K562 (cell line): ENCODE measurements at regions not wholly inside any gene's neighbourhood (a gene's known extent, or its start where the extent isn't known, plus 50 kb on each side); places are given as distances from the start of the nearest gene placed in this dataset.
A peak's percentile ranks its signal among the peaks of the same experiment; 100 is the strongest.

Experiments used
- ARHGAP35 ChIP-seq: fragments of 450-650 bp; IDR thresholded peaks from 2 replicates; pipeline ENCODE4 v1.6.1; 2018; ENCODE audit not compliant: partially characterized antibody
- CEBPB ChIP-seq: fragments of 450-650 bp; IDR thresholded peaks from 2 replicates; pipeline ENCODE4 v1.6.1; 2016; ENCODE audit warnings: missing genetic modification characterization, missing compliant biosample characterization
- CEBPG ChIP-seq, 3 experiments: fragments of 200-800 bp in 1 of 3; sonication (Bioruptor generic) in 1 of 3; sonication (generic) in 1 of 3; formaldehyde crosslinking in 1 of 3; IDR thresholded peaks in 2 of 3; conservative IDR thresholded peaks in 1 of 3; 2 replicates each; pipeline versions ENCODE4 v1.6.1 to v1.8.0; 2016 to 2022; ENCODE audit warnings: missing compliant biosample characterization in 2 of 3, missing genetic modification characterization in 2 of 3, mild to moderate bottlenecking in 1 of 3, missing genetic modification reagents in 1 of 3
- ESRRA ChIP-seq: fragments of 450-650 bp; IDR thresholded peaks from 2 replicates; pipeline ENCODE4 v1.6.1; 2014; ENCODE audit warnings: low read depth, mild to moderate bottlenecking, moderate library complexity, borderline replicate concordance
- ETV6 ChIP-seq, 3 experiments: fragments of 150-350 bp in 1 of 3; sonication (generic) in 1 of 3; formaldehyde crosslinking in 1 of 3; IDR thresholded peaks; 2 replicates each; pipeline versions ENCODE4 v1.6.1 to v1.8.0; 2014 to 2022; ENCODE audit warnings: borderline replicate concordance in 2 of 3, low read depth in 2 of 3, antibody characterized with exemption in 1 of 3, low read length in 1 of 3, mild to moderate bottlenecking in 1 of 3, missing genetic modification reagents in 1 of 3
- FOXK2 ChIP-seq, 2 experiments: fragments of 450-650 bp; IDR thresholded peaks in 1 of 2; conservative IDR thresholded peaks in 1 of 2; 2 replicates each; pipeline ENCODE4 v1.6.1; 2016; ENCODE audit warnings: low read depth in 2 of 2, mild to moderate bottlenecking in 1 of 2
- HDGF ChIP-seq: fragments of 450-650 bp; IDR thresholded peaks from 2 replicates; pipeline ENCODE4 v1.6.1; 2016
- MEIS2 ChIP-seq: fragments of 450-650 bp; IDR thresholded peaks from 2 replicates; pipeline ENCODE4 v1.6.1; 2014; ENCODE audit warnings: mild to moderate bottlenecking; ENCODE audit not compliant: partially characterized antibody
- MYC ChIP-seq, 2 experiments: fragments of 250-450 bp in 1 of 2; sonication (Bioruptor Pico) in 1 of 2; IDR thresholded peaks; 2 replicates each; pipeline versions ENCODE4 v1.5.1 to v1.6.1; 2012 to 2021; ENCODE audit warnings: low read depth in 2 of 2, borderline replicate concordance in 1 of 2, improper control_type of control experiment in 1 of 2, low read length in 1 of 2, mild to moderate bottlenecking in 1 of 2, moderate library complexity in 1 of 2
- PCBP2 ChIP-seq: fragments of 200-400 bp; formaldehyde crosslinking; IDR thresholded peaks from 2 replicates; pipeline ENCODE4 v1.6.1; 2018; ENCODE audit warnings: low read length, low read depth, mild to moderate bottlenecking, moderate library complexity; ENCODE audit not compliant: poor library complexity, severe bottlenecking
- POLR2B ChIP-seq: fragments of 450-650 bp; IDR thresholded peaks from 2 replicates; pipeline ENCODE4 v1.6.1; 2018; ENCODE audit warnings: low read depth; ENCODE audit not compliant: partially characterized antibody
- TAF7 ChIP-seq: fragments of 450-650 bp; IDR thresholded peaks from 2 replicates; pipeline ENCODE4 v1.6.1; 2016; ENCODE audit warnings: missing genetic modification characterization, missing compliant biosample characterization
- TF ChIP-seq, protein P1 (sequence below), 2 experiments: fragments of 450-650 bp; conservative IDR thresholded peaks; 2 replicates each; pipeline ENCODE4 v1.6.1; 2017; ENCODE audit warnings: mild to moderate bottlenecking in 2 of 2, moderate library complexity in 2 of 2
- TF ChIP-seq, protein P2 (sequence below): fragments of 450-650 bp; formaldehyde crosslinking; IDR thresholded peaks from 2 replicates; pipeline ENCODE4 v1.4.0; 2022; ENCODE audit warnings: mild to moderate bottlenecking, moderate library complexity
- TF ChIP-seq, protein P3 (sequence below): fragments of 450-650 bp; IDR thresholded peaks from 2 replicates; pipeline ENCODE4 v1.6.1; 2016
- TF ChIP-seq, protein P4 (sequence below): conservative IDR thresholded peaks from 2 replicates; pipeline ENCODE4 v1.6.1; 2011; ENCODE audit warnings: low read depth, mild to moderate bottlenecking, low read length; ENCODE audit not compliant: control insufficient read depth
- TF ChIP-seq, protein P5 (sequence below): sonication (generic); formaldehyde crosslinking; IDR thresholded peaks from 2 replicates; pipeline ENCODE4 v1.9.0; 2022; ENCODE audit warnings: mild to moderate bottlenecking, missing genetic modification reagents
- TF ChIP-seq, protein P6 (sequence below), 2 experiments: fragments of 450-650 bp in 1 of 2; sonication (generic) in 1 of 2; formaldehyde crosslinking in 1 of 2; IDR thresholded peaks in 1 of 2; conservative IDR thresholded peaks in 1 of 2; 2 replicates each; pipeline versions ENCODE4 v1.6.1 to v1.8.1; 2016 to 2023; ENCODE audit warnings: mild to moderate bottlenecking in 2 of 2, moderate library complexity in 2 of 2, inconsistent platforms in 1 of 2, missing genetic modification reagents in 1 of 2

DNA sequence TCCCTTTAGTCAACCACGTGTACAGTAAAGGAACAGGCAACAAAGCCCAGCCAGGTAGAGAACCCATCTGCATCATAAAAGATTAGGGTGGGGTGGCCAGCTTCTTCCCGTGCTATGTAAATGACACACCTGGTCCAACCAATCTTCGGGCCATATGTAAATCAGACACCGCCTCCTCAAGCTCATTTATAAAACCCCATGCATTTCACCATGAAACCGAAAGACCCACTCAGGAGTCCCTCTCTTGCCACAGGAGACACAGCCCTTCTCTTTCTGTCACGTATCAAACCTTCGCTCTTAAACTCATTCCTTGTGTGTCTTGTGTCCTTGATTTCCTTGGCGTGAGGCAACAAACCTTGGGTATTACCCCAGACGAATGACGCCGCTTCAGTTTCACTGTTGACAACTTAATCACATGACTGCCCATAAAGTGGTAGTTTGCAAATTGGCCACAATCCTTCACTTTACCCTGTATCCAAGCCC is 59.8 kb upstream of the TBPL2 start (continued):
- TF ChIP-seq, protein P1, sequence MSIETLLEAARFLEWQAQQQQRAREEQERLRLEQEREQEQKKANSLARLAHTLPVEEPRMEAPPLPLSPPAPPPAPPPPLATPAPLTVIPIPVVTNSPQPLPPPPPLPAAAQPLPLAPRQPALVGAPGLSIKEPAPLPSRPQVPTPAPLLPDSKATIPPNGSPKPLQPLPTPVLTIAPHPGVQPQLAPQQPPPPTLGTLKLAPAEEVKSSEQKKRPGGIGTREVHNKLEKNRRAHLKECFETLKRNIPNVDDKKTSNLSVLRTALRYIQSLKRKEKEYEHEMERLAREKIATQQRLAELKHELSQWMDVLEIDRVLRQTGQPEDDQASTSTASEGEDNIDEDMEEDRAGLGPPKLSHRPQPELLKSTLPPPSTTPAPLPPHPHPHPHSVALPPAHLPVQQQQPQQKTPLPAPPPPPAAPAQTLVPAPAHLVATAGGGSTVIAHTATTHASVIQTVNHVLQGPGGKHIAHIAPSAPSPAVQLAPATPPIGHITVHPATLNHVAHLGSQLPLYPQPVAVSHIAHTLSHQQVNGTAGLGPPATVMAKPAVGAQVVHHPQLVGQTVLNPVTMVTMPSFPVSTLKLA (conservative IDR thresholded peaks at IDR 0.05): 0 out of 4 replicates have a peak, but pooled peaks of 1 of the 2 experiments have one; percentile 3
- no peak for TF ChIP-seq PCBP2
- TF ChIP-seq, protein P2, sequence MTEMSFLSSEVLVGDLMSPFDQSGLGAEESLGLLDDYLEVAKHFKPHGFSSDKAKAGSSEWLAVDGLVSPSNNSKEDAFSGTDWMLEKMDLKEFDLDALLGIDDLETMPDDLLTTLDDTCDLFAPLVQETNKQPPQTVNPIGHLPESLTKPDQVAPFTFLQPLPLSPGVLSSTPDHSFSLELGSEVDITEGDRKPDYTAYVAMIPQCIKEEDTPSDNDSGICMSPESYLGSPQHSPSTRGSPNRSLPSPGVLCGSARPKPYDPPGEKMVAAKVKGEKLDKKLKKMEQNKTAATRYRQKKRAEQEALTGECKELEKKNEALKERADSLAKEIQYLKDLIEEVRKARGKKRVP (CRISPR knock-in tag): peak; percentile 70
- TF ChIP-seq MEIS2: peak; percentile 43
- TF ChIP-seq, protein P3, sequence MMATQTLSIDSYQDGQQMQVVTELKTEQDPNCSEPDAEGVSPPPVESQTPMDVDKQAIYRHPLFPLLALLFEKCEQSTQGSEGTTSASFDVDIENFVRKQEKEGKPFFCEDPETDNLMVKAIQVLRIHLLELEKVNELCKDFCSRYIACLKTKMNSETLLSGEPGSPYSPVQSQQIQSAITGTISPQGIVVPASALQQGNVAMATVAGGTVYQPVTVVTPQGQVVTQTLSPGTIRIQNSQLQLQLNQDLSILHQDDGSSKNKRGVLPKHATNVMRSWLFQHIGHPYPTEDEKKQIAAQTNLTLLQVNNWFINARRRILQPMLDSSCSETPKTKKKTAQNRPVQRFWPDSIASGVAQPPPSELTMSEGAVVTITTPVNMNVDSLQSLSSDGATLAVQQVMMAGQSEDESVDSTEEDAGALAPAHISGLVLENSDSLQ: peak; percentile 53
- 0 out of 2 replicates have a peak, but pooled peaks have one; percentile 55 for TF ChIP-seq HDGF
- peak; percentile 80 for TF ChIP-seq CEBPG (CRISPR knock-in tag; IDR thresholded peaks at IDR 0.05)
- TF ChIP-seq CEBPG (tag; conservative IDR thresholded peaks at IDR 0.05 in 1 of 2, IDR thresholded peaks at IDR 0.05 in 1 of 2): peak; percentile 89 to 95
- TF ChIP-seq FOXK2 (conservative IDR thresholded peaks at IDR 0.05 in 1 of 2, IDR thresholded peaks at IDR 0.05 in 1 of 2; ENCODE audit: low read depth in 2 of 2): peak; percentile 79 to 83
- peak; percentile 91 for TF ChIP-seq CEBPB
- TF ChIP-seq, protein P4, sequence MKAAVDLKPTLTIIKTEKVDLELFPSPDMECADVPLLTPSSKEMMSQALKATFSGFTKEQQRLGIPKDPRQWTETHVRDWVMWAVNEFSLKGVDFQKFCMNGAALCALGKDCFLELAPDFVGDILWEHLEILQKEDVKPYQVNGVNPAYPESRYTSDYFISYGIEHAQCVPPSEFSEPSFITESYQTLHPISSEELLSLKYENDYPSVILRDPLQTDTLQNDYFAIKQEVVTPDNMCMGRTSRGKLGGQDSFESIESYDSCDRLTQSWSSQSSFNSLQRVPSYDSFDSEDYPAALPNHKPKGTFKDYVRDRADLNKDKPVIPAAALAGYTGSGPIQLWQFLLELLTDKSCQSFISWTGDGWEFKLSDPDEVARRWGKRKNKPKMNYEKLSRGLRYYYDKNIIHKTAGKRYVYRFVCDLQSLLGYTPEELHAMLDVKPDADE: no peak
- TF ChIP-seq MYC (IDR thresholded peaks at IDR 0.05; ENCODE audit: low read depth, low read length): peak; percentile 15; the same call in 1 of the 2 replicates
- no peak for TF ChIP-seq MYC (CRISPR knock-in tag; IDR thresholded peaks at IDR 0.05; ENCODE audit: borderline replicate concordance, low read depth)
- TF ChIP-seq TAF7 (tag): peak; percentile 62; the same call in 1 of the 2 replicates
- TF ChIP-seq POLR2B: peak; percentile 45
- TF ChIP-seq, protein P5, sequence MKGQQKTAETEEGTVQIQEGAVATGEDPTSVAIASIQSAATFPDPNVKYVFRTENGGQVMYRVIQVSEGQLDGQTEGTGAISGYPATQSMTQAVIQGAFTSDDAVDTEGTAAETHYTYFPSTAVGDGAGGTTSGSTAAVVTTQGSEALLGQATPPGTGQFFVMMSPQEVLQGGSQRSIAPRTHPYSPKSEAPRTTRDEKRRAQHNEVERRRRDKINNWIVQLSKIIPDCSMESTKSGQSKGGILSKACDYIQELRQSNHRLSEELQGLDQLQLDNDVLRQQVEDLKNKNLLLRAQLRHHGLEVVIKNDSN (CRISPR knock-in tag): peak; percentile 61
- TF ChIP-seq, protein P6, sequence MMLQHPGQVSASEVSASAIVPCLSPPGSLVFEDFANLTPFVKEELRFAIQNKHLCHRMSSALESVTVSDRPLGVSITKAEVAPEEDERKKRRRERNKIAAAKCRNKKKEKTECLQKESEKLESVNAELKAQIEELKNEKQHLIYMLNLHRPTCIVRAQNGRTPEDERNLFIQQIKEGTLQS (IDR thresholded peaks at IDR 0.05): peak; percentile 65
- TF ChIP-seq, protein P6 (CRISPR knock-in tag; conservative IDR thresholded peaks at IDR 0.05): no peak
- TF ChIP-seq ARHGAP35: no peak
- TF ChIP-seq ETV6 (IDR thresholded peaks at IDR 0.05; ENCODE audit: borderline replicate concordance in 1 of 2, low read depth in 2 of 2, low read length in 1 of 2): no peak
- TF ChIP-seq ETV6 (CRISPR knock-in tag; IDR thresholded peaks at IDR 0.05; ENCODE audit: borderline replicate concordance): no peak
- no peak for TF ChIP-seq ESRRA
